ENCODE measurements at regions not wholly inside any gene's neighbourhood (a gene's known extent, or its start where the extent isn't known, plus 50 kb on each side); places are given as distances from the start of the nearest gene placed in this dataset.

DNA sequence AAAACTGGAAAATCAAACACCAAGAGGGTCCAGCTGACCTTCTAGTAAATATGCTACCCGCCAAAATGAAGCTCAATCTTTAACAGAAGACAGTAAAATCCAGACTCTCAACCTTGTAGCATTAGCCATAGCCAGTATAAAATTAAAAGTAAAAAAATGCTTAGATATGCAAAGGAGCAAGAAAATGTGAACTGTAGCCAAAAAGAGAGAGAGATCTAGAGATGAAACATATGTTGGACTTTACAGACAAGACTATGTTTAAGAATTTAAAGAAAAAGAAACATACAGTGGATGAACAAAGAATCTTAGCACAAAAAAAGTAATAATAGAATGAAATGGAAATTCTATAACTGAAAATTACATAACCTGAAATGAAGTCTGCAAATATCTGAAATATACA is 344.5 kb downstream of the LRATD1 start:
- no peak overlapping the region for H3K56ac ChIP-seq (replicated peaks; ENCODE audit: insufficient read length, low read depth, low read length)
- H3K23me2 ChIP-seq (ENCODE audit: low read depth, low read length), result no peaks in the 10 kb centered on the region
- H2BK20ac ChIP-seq (ENCODE audit: low read length), result no peak overlapping the region
- no peak for TF ChIP-seq POU5F1 (IDR thresholded peaks at IDR 0.05; ENCODE audit: low read depth, low read length)
- TF ChIP-seq KDM4A (IDR thresholded peaks at IDR 0.05; ENCODE audit: low read depth, low read length, severe bottlenecking), result no peak
- no peak for TF ChIP-seq SP4 (IDR thresholded peaks at IDR 0.05; ENCODE audit: low read length)
- H3K9me3 ChIP-seq (ENCODE audit: insufficient read depth in 2 of 2, low read depth in 1 of 2, low read length in 1 of 2), result no peaks in the 10 kb centered on the region
- no peaks in the 10 kb centered on the region for H3K27me3 ChIP-seq (replicated peaks in 1 of 4; ENCODE audit: control insufficient read depth in 3 of 4, extremely low read depth in 1 of 4, insufficient read depth in 3 of 4, low read length in 3 of 4)
- no peak overlapping the region for H2BK15ac ChIP-seq (ENCODE audit: low read length)
- no peak overlapping the region for H4K8ac ChIP-seq (ENCODE audit: extremely low read depth, insufficient read depth, low read length)
- no peak overlapping the region for H3K23ac ChIP-seq (ENCODE audit: insufficient read length)
- H2AFZ ChIP-seq (ENCODE audit: low read length), result no peak overlapping the region
- no peak overlapping the region for H2BK12ac ChIP-seq (ENCODE audit: low read depth, low read length)
- no peak overlapping the region for H4K5ac ChIP-seq (ENCODE audit: insufficient read length, low read depth, low read length)
- DNase-seq (ENCODE audit: low read depth in 1 of 2, low spot score in 2 of 2) (no peak), FAIRE-seq (no peak)
- H3K27ac ChIP-seq (ENCODE audit: low read depth, low read length), result no peak overlapping the region
- no peak overlapping the region for H3K4me3 ChIP-seq (ENCODE audit: extremely low read depth in 1 of 4, insufficient read depth in 2 of 4, low read depth in 3 of 4, low read length in 4 of 4)
- H3K4me2 ChIP-seq (ENCODE audit: insufficient read depth in 1 of 2, low read depth in 2 of 2, low read length in 2 of 2), result no peak overlapping the region
- no peak overlapping the region for H2BK120ac ChIP-seq (replicated peaks; ENCODE audit: low read depth, low read length)
- ChIA-PET CTCF (ENCODE audit: partially characterized antibody) (interaction anchor here (1.3 to 1.7 kb wide), 2 partner anchors 73 to 82 kb away, joined by 3 to 4 read pairs; no protein-coding TSS in a partner anchor), POLR2A (ENCODE audit: partially characterized antibody) (no interaction called here)
- H3K14ac ChIP-seq (ENCODE audit: insufficient read length), result no peak overlapping the region
- 94% methylated on average over 1 of the region's 1 CpG; no CpG with 5 or more reads in 1 of the 2 experiments for WGBS, 2 experiments (ENCODE audit: extremely low coverage in 1 of 2, insufficient coverage in 1 of 2, insufficient read length in 1 of 2, insufficient replicate concordance in 2 of 2, low coverage in 1 of 2, low lambda C conversion rate in 2 of 2, missing lambda C conversion rate in 1 of 2)
- H4K91ac ChIP-seq (replicated peaks; ENCODE audit: insufficient read length, low read length), result no peak overlapping the region
- H3K4me1 ChIP-seq (replicated peaks in 1 of 4; ENCODE audit: control insufficient read depth in 3 of 4, insufficient read depth in 4 of 4, low read length in 3 of 4), result no peaks in the 10 kb centered on the region
- no peaks in the 10 kb centered on the region for H3K79me1 ChIP-seq (ENCODE audit: low read depth, low read length)
- no peak overlapping the region for H3K9ac ChIP-seq (replicated peaks in 1 of 4; ENCODE audit: extremely low read depth in 1 of 4, low read depth in 3 of 4, low read length in 3 of 4)
- no peak overlapping the region for H2AK5ac ChIP-seq (ENCODE audit: low read depth, low read length)
- H3K4ac ChIP-seq (replicated peaks; ENCODE audit: insufficient read length, low read depth, low read length), result no peak overlapping the region
- no peak overlapping the region for H3K18ac ChIP-seq (ENCODE audit: extremely low read depth, low read length)
- no peaks in the 10 kb centered on the region for H4K20me1 ChIP-seq (replicated peaks in 1 of 2; ENCODE audit: control insufficient read depth in 1 of 2, insufficient read depth in 2 of 2, low read length in 2 of 2)
- no peaks in the 10 kb centered on the region for H3K36me3 ChIP-seq (ENCODE audit: control insufficient read depth in 2 of 4, insufficient read depth in 4 of 4, low read length in 3 of 4)
- no peaks in the 10 kb centered on the region for H3K79me2 ChIP-seq (ENCODE audit: control insufficient read depth in 1 of 2, insufficient read depth in 2 of 2, low read length in 2 of 2)
- H2BK5ac ChIP-seq (ENCODE audit: low read depth, low read length), result no peak overlapping the region
